ENCODE measurements at regions not wholly inside any gene's neighbourhood (a gene's known extent, or its start where the extent isn't known, plus 50 kb on each side); places are given as distances from the start of the nearest gene placed in this dataset.

DNA sequence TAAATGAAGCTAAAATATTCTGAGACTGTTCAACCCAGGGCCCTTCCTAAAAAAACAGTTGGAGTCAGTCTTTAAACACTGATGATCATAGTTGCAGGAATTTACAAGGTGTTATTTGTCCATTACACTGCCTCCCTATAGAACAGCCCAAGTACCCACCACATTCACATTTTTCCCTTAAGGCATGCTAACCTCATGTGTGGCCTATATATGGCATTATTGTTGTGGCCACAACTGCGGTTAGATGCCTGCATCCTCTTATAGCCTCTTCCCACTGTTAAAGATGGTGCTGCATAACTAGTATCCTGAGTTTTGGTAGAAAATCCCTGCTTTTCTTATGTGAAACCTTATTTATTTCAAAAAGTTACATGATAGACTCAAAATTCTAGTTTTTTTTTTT is 287.9 kb upstream of the SEMA3A start:
- ChIA-PET CTCF (no interaction called here), POLR2A (no interaction called here)
- TF ChIP-seq CTCF (IDR thresholded peaks at IDR 0.05; ENCODE audit: low read depth, low read length): no peak
- Histone ChIP-seq H3K27ac (ENCODE audit: low read depth, low read length) (no peak overlapping the region), H3K27me3 (ENCODE audit: control insufficient read depth, insufficient read depth, low read length) (no peaks in the 10 kb centered on the region), H3K9me3 (ENCODE audit: control insufficient read depth, insufficient read depth, low read length) (no peaks in the 10 kb centered on the region), H3K4me3 (ENCODE audit: low read depth, low read length) (no peak overlapping the region)
- DNase-seq (ENCODE audit: low read depth, low spot score): no peak

GRCh38 chr7:84479059-84479458 is 284.5 kb upstream of the SEMA3A start:
- Histone ChIP-seq H3K4me3 (ENCODE audit: low read depth, low read length) (no peak overlapping the region), H3K27me3 (ENCODE audit: control insufficient read depth, insufficient read depth, low read length) (no peaks in the 10 kb centered on the region), H3K9me3 (ENCODE audit: control insufficient read depth, insufficient read depth, low read length) (no peaks in the 10 kb centered on the region), H3K27ac (ENCODE audit: low read depth, low read length) (no peak overlapping the region)
- no peak for DNase-seq (ENCODE audit: low read depth, low spot score)
- ChIA-PET CTCF (no interaction called here), POLR2A (no interaction called here)
- TF ChIP-seq CTCF (IDR thresholded peaks at IDR 0.05; ENCODE audit: low read depth, low read length): no peak

DNA sequence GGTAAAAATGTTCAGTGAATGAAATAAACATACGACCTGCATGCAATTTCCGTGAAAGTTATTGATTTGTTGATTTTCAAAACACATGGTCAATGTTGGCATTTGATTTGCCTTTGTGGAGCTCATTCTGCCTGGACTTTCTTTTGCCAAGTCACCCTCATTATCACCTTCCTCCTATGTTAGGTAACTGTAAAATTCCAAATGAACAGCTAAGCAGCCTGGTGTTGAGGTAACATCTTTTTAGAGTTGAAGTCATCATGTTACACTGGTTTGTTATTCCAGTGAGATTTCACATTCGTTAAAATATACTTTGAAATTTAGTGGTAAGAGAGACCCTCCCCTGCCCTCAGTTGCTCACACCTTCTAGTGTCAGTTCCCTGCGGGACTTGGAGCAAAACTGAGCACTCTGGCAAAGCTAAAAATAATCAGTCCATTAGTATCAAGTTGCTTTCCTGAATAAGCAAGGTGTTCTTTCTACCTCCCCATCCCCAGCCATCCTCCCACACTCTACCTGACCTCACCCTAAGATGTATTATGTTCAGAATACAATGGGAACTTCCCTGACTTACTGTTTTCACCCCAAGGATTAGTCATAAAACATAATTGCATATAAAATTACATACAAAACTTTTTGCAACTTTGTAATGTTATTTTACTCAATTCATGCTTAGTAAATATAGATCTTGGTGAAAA is 283.3 kb upstream of the SEMA3A start:
- Histone ChIP-seq H3K27ac (ENCODE audit: low read depth, low read length) (no peak overlapping the region), H3K9me3 (ENCODE audit: control insufficient read depth, insufficient read depth, low read length) (no peaks in the 10 kb centered on the region), H3K4me3 (ENCODE audit: low read depth, low read length) (no peak overlapping the region), H3K27me3 (ENCODE audit: control insufficient read depth, insufficient read depth, low read length) (no peaks in the 10 kb centered on the region)
- TF ChIP-seq CTCF (IDR thresholded peaks at IDR 0.05; ENCODE audit: low read depth, low read length): no peak
- ChIA-PET CTCF (no interaction called here), POLR2A (no interaction called here)
- no peak for DNase-seq (ENCODE audit: low read depth, low spot score)

DNA sequence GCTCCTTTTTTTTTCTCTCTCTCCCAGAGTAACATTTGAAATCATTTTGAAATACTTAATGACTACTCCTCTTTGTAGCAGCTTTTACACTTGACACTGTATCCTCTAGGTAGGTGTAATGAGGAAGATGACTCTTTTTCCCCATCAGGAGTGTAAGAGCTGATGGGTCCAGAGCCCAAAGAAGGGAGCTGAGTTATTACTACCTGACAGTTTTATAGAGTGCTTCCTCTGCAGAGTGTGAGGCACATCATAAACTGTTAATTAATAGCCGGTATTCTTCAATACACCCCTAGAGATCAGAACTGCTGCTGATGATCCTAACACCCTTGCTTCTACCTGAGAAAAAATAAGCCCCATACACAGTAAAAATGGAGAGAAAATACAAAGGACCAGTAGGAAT is 279.8 kb upstream of the SEMA3A start:
- no peak overlapping the region for H3K4me3 ChIP-seq (ENCODE audit: low read depth, low read length)
- H3K27ac ChIP-seq (ENCODE audit: low read depth, low read length): no peak overlapping the region
- ChIA-PET POLR2A (no interaction called here), CTCF (no interaction called here)
- no peak for TF ChIP-seq CTCF (IDR thresholded peaks at IDR 0.05; ENCODE audit: low read depth, low read length)
- DNase-seq (ENCODE audit: low read depth, low spot score): no peak
- no peaks in the 10 kb centered on the region for H3K27me3 ChIP-seq (ENCODE audit: control insufficient read depth, insufficient read depth, low read length)
- H3K9me3 ChIP-seq (ENCODE audit: control insufficient read depth, insufficient read depth, low read length): no peaks in the 10 kb centered on the region

DNA sequence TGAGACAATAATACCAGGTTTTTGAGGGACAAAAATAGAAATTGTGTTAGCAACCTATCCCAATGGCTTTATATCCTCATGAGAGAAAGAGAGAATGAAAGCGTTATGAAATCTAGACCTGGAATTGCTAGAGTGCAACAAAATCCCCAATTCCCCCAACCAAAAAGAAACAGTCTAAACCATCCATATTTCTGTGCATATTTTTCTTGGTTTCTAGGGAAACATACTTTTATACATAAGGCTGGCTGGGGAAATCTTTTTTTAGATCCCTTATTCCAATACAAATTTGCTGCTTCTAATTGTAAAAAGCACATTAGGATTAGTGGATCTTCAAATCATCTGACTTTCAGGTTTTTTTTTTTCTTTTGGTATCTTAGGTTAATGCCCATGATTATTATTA is 277.0 kb upstream of the SEMA3A start:
- ChIA-PET CTCF (no interaction called here), POLR2A (no interaction called here)
- no peak overlapping the region for H3K4me3 ChIP-seq (ENCODE audit: low read depth, low read length)
- no peak for DNase-seq (ENCODE audit: low read depth, low spot score)
- H3K27ac ChIP-seq (ENCODE audit: low read depth, low read length): no peak overlapping the region
- H3K9me3 ChIP-seq (ENCODE audit: control insufficient read depth, insufficient read depth, low read length): no peaks in the 10 kb centered on the region
- TF ChIP-seq CTCF (IDR thresholded peaks at IDR 0.05; ENCODE audit: low read depth, low read length): no peak
- no peaks in the 10 kb centered on the region for H3K27me3 ChIP-seq (ENCODE audit: control insufficient read depth, insufficient read depth, low read length)

All from AG04450 (cell line).